Osteoblast (primary cell): ENCODE measurements at regions not wholly inside any gene's neighbourhood (a gene's known extent, or its start where the extent isn't known, plus 50 kb on each side); places are given as distances from the start of the nearest gene placed in this dataset.

ENCODE experiments used
- DNase-seq: peaks from one replicate; pipeline ENCODE4 v3.0.0; 2011; ENCODE audit warnings: low spot score, mixed read lengths; ENCODE audit not compliant: insufficient read length; ENCODE audit errors: missing footprints
- H2AFZ ChIP-seq: 2 replicates; pipeline ENCODE4 v1.6.0; 2011; ENCODE audit warnings: mild to moderate bottlenecking, low read length
- H3K27ac ChIP-seq: 2 replicates; pipeline ENCODE4 v1.5.1; 2011; ENCODE audit warnings: mild to moderate bottlenecking, low read depth, low read length, moderate library complexity
- H3K27me3 ChIP-seq: 2 replicates; pipeline ENCODE4 v1.6.0; 2012; ENCODE audit warnings: mild to moderate bottlenecking, control low read depth, inconsistent platforms, low read length, moderate library complexity; ENCODE audit not compliant: insufficient read depth
- H3K36me3 ChIP-seq: 2 replicates; pipeline ENCODE4 v1.5.1; 2011; ENCODE audit warnings: mild to moderate bottlenecking, low read length, control low read depth, moderate library complexity; ENCODE audit not compliant: insufficient read depth
- H3K4me1 ChIP-seq: 2 replicates; pipeline ENCODE4 v1.5.1; 2011; ENCODE audit warnings: mild to moderate bottlenecking, low read length, control low read depth, moderate library complexity; ENCODE audit not compliant: insufficient read depth
- H3K4me2 ChIP-seq: 2 replicates; pipeline ENCODE4 v1.6.0; 2011; ENCODE audit warnings: mild to moderate bottlenecking, low read length; ENCODE audit not compliant: insufficient read depth
- H3K4me3 ChIP-seq: fragments of 200-600 bp; sonication (generic); 3 replicates; pipeline ENCODE4 v1.5.1; 2012; ENCODE audit warnings: mild to moderate bottlenecking, low read length, inconsistent platforms; ENCODE audit not compliant: insufficient read depth
- H3K79me2 ChIP-seq: 2 replicates; pipeline ENCODE4 v1.6.0; 2012; ENCODE audit warnings: mild to moderate bottlenecking, low read length, control low read depth, inconsistent platforms; ENCODE audit not compliant: insufficient read depth
- H3K9me3 ChIP-seq: 2 replicates; pipeline ENCODE4 v1.5.1; 2011; ENCODE audit warnings: low read depth, low read length, control low read depth
- H4K20me1 ChIP-seq: 2 replicates; pipeline ENCODE4 v1.6.0; 2012; ENCODE audit warnings: mild to moderate bottlenecking, low read length, control low read depth; ENCODE audit not compliant: insufficient read depth
- TF ChIP-seq, protein P1 (sequence below): IDR thresholded peaks from 2 replicates; pipeline ENCODE4 v1.5.1; 2011; ENCODE audit warnings: mild to moderate bottlenecking, low read depth, low read length, moderate library complexity; ENCODE audit errors: extremely low read depth

DNA sequence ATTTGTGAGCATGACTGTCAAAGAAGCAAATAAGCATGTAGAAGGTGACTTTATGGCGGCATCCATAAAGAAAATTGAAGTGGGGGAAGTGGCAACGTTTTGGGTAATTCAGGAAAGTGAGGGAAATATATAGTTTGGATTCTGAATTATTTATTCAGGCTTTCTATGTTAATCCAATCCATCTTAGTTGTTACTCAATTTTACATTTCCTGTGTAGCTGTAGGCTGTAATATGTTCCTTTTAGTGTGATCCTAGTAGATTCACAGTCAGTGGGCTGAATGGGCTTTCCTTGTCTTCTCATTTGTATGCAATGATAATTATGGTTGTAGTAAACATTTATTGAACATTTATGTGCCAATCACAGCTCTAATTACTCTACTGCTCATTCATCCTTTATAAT is 654.1 kb downstream of the EDEM1 start:
- TF ChIP-seq, protein P1, sequence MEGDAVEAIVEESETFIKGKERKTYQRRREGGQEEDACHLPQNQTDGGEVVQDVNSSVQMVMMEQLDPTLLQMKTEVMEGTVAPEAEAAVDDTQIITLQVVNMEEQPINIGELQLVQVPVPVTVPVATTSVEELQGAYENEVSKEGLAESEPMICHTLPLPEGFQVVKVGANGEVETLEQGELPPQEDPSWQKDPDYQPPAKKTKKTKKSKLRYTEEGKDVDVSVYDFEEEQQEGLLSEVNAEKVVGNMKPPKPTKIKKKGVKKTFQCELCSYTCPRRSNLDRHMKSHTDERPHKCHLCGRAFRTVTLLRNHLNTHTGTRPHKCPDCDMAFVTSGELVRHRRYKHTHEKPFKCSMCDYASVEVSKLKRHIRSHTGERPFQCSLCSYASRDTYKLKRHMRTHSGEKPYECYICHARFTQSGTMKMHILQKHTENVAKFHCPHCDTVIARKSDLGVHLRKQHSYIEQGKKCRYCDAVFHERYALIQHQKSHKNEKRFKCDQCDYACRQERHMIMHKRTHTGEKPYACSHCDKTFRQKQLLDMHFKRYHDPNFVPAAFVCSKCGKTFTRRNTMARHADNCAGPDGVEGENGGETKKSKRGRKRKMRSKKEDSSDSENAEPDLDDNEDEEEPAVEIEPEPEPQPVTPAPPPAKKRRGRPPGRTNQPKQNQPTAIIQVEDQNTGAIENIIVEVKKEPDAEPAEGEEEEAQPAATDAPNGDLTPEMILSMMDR: no peak
- Histone ChIP-seq H3K4me1 (no peaks in the 10 kb centered on the region), H4K20me1 (no peaks in the 10 kb centered on the region), H3K27me3 (no peaks in the 10 kb centered on the region), H3K4me3 (no peak overlapping the region), H3K79me2 (no peaks in the 10 kb centered on the region), H3K27ac (no peak overlapping the region), H3K4me2 (no peak overlapping the region), H2AFZ (no peak overlapping the region), H3K36me3 (no peaks in the 10 kb centered on the region), H3K9me3 (peaks cover 3% of the 10 kb centered on the region)
- DNase-seq: no peak

DNA sequence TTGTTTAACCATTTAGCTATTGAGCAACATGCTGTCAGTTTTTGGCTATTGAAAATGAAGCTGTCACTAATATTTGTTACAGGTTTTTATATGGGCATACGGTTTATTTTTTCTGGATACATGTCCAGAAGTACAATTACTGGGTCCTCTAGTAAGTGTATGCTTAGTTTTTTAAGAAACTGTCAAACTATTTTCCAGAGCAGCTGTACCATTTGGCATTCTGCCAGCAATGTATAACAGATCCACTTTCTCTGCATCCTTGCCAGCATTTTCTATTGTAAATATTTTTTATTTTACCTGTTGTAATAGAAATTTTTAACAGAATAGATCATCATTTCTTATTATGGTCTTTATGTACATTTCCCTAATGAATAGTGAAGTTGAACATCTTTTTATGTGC is 658.8 kb downstream of the EDEM1 start:
- Histone ChIP-seq H2AFZ (no peak overlapping the region), H3K36me3 (no peaks in the 10 kb centered on the region), H3K9me3 (peaks cover 4% of the 10 kb centered on the region), H3K4me1 (no peaks in the 10 kb centered on the region), H4K20me1 (no peaks in the 10 kb centered on the region), H3K4me2 (no peak overlapping the region), H3K4me3 (no peak overlapping the region), H3K79me2 (no peaks in the 10 kb centered on the region), H3K27ac (no peak overlapping the region), H3K27me3 (no peaks in the 10 kb centered on the region)
- no peak for DNase-seq
- TF ChIP-seq, protein P1: no peak

DNA sequence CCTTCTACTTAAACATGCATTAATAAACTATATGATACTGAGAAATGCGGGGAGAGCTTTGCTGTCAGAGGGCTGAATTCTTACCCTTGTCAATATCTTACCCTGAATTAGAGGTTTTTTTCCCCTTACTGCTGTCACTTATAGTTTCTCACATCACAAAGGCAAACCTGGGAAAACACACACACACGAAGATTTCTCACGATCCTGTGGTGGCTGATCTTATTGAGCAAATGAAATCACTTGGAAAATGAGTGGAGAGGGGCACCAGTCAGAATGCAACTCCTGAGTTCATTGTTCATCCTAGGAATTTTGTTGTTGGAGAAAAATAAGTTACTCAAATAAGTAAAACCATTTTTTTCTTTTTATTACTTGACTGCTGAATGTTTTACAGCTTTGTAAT is 673.6 kb downstream of the EDEM1 start:
- Histone ChIP-seq H3K4me1 (no peaks in the 10 kb centered on the region), H4K20me1 (no peaks in the 10 kb centered on the region), H3K4me2 (no peak overlapping the region), H3K27ac (no peak overlapping the region), H3K27me3 (no peaks in the 10 kb centered on the region), H3K36me3 (no peaks in the 10 kb centered on the region), H3K79me2 (no peaks in the 10 kb centered on the region), H2AFZ (no peak overlapping the region), H3K4me3 (no peak overlapping the region), H3K9me3 (no peaks in the 10 kb centered on the region)
- DNase-seq: no peak
- TF ChIP-seq, protein P1: no peak

DNA sequence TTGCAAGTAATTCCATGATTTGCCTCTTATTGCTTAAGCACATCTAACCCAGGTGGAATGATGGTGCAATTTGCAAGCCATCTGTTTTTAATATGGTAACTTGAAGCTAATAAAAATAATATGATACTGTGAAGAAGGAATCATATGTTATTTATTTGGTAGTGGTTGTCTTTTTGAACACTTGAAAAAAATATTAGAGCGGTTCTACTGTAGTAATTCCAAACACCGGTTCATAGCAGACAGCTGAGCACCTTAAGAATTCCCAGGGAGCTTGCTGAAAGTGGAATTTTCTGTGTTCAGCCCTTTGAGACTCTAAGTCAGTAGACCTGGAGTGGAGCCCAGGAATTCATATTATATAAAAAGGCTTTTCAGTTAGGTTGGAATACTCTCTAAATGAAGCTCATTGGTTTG is 687.4 kb downstream of the EDEM1 start:
- H3K4me3 ChIP-seq: no peak overlapping the region
- peaks cover 2% of the 10 kb centered on the region for H3K9me3 ChIP-seq
- no peak for DNase-seq
- no peak overlapping the region for H2AFZ ChIP-seq
- no peaks in the 10 kb centered on the region for H3K27me3 ChIP-seq
- no peak overlapping the region for H3K4me2 ChIP-seq
- TF ChIP-seq, protein P1: no peak
- no peaks in the 10 kb centered on the region for H4K20me1 ChIP-seq
- no peaks in the 10 kb centered on the region for H3K79me2 ChIP-seq
- H3K4me1 ChIP-seq: no peaks in the 10 kb centered on the region
- no peaks in the 10 kb centered on the region for H3K36me3 ChIP-seq
- H3K27ac ChIP-seq: no peak overlapping the region
